ENCODE measurements at regions not wholly inside any gene's neighbourhood (a gene's known extent, or its start where the extent isn't known, plus 50 kb on each side); places are given as distances from the start of the nearest gene placed in this dataset.

- TF ChIP-seq POLR2AphosphoS5 (IDR thresholded peaks at IDR 0.05; ENCODE audit: low read depth), result no peak
- no peak for TF ChIP-seq GABPA (IDR thresholded peaks at IDR 0.05; ENCODE audit: low read depth)
- no peak for TF ChIP-seq SPI1 (IDR thresholded peaks at IDR 0.05; ENCODE audit: borderline replicate concordance, low read depth)
- TF ChIP-seq REST (IDR thresholded peaks at IDR 0.05; ENCODE audit: insufficient replicate concordance, low read depth), result no peak
- TF ChIP-seq CTCF (IDR thresholded peaks at IDR 0.05; ENCODE audit: insufficient read depth, low read length), result no peak
These were observed 1217.7 kb upstream of the CELF2 start for GRCh38 chr10:9800011-9800410.

DNA sequence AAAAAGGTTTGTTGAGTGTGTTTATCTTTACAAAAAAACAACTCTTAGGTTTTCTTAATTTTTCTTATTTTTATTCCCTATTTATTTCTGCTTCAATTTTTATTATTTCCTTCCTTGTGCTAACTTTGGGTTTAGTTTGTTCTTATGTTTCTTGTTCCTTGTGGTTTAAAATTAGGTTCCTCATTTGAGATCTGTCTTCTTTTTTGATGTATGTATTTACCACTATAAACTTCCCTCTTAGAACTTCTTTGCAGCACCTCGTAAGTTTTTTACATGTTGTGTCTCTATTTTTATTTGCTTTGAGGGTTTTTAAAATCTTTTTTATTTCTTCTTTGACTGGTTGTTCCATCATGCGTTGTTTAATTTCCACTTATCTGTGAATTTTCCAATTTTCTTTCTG lies 1217.1 kb upstream of the CELF2 start:
- DNase-seq (ENCODE audit: low read depth in 1 of 2, low spot score in 1 of 2), result no peak
- Histone ChIP-seq H3K27ac (replicated peaks) (no peak overlapping the region), H3K27me3 (ENCODE audit: insufficient read depth, poor library complexity, severe bottlenecking) (no peaks in the 10 kb centered on the region), H3K4me3 (replicated peaks; ENCODE audit: insufficient read depth, low read length) (no peak overlapping the region)
- no peak for TF ChIP-seq POLR2AphosphoS5 (IDR thresholded peaks at IDR 0.05; ENCODE audit: low read depth)
- TF ChIP-seq SPI1 (IDR thresholded peaks at IDR 0.05; ENCODE audit: borderline replicate concordance, low read depth), result no peak
- TF ChIP-seq REST (IDR thresholded peaks at IDR 0.05; ENCODE audit: insufficient replicate concordance, low read depth), result no peak
- TF ChIP-seq GABPA (IDR thresholded peaks at IDR 0.05; ENCODE audit: low read depth), result no peak
- no peak for TF ChIP-seq CTCF (IDR thresholded peaks at IDR 0.05; ENCODE audit: insufficient read depth, low read length)

More at GRCh38 chr10:9800011-9800410, 1217.7 kb upstream of the CELF2 start:
- Histone ChIP-seq H3K4me3 (replicated peaks; ENCODE audit: insufficient read depth, low read length) (no peak overlapping the region), H3K27me3 (ENCODE audit: insufficient read depth, poor library complexity, severe bottlenecking) (no peaks in the 10 kb centered on the region), H3K27ac (replicated peaks) (no peak overlapping the region)
- no peak for DNase-seq (ENCODE audit: low read depth in 1 of 2, low spot score in 1 of 2)

GRCh38 chr10:9807846-9808245 lies 1209.8 kb upstream of the CELF2 start:
- Histone ChIP-seq H3K4me3 (replicated peaks; ENCODE audit: insufficient read depth, low read length) (no peak overlapping the region), H3K27me3 (ENCODE audit: insufficient read depth, poor library complexity, severe bottlenecking) (no peaks in the 10 kb centered on the region)
- DNase-seq (ENCODE audit: low read depth in 1 of 2, low spot score in 1 of 2), result no peak

More at GRCh38 chr10:9807846-9808245, 1209.8 kb upstream of the CELF2 start:
- no peak overlapping the region for H3K27ac ChIP-seq (replicated peaks)
- TF ChIP-seq REST (IDR thresholded peaks at IDR 0.05; ENCODE audit: insufficient replicate concordance, low read depth) (no peak), POLR2AphosphoS5 (IDR thresholded peaks at IDR 0.05; ENCODE audit: low read depth) (no peak), GABPA (IDR thresholded peaks at IDR 0.05; ENCODE audit: low read depth) (no peak), CTCF (IDR thresholded peaks at IDR 0.05; ENCODE audit: insufficient read depth, low read length) (no peak), SPI1 (IDR thresholded peaks at IDR 0.05; ENCODE audit: borderline replicate concordance, low read depth) (no peak)

Data from HL-60 (cell line).